NOMO-1 treated with DMSO at 0.1 percent for 48 hours (cell line): ENCODE measurements at regions not wholly inside any gene's neighbourhood (a gene's known extent, or its start where the extent isn't known, plus 50 kb on each side); places are given as distances from the start of the nearest gene placed in this dataset.
A peak's percentile ranks its signal among the peaks of the same experiment; 100 is the strongest.

Experiments used
- DNase-seq: peaks from one replicate; lab custom pipeline; 2025; ENCODE audit not compliant: unreplicated experiment; lab: John Stamatoyannopoulos, UW

GRCh38 chr1:189851806-189852367 lies 625.8 kb downstream of the BRINP3 start:
- DNase-seq, result peak; percentile 1

GRCh38 chr1:189859385-189859977 lies 618.2 kb downstream of the BRINP3 start:
- no peak for DNase-seq

GRCh38 chr1:189866606-189867005 lies 611.1 kb downstream of the BRINP3 start:
- no peak for DNase-seq

GRCh38 chr1:189868021-189868420 lies 609.6 kb downstream of the BRINP3 start:
- DNase-seq, result no peak

- DNase-seq, result no peak
These were observed 602.8 kb downstream of the BRINP3 start for GRCh38 chr1:189874715-189875435.

GRCh38 chr1:189880135-189880534 lies 597.5 kb downstream of the BRINP3 start:
- DNase-seq, result no peak

GRCh38 chr1:189899686-189900425 lies 577.8 kb downstream of the BRINP3 start:
- no peak for DNase-seq

GRCh38 chr1:189904509-189904908 lies 573.2 kb downstream of the BRINP3 start:
- DNase-seq, result no peak

- no peak for DNase-seq
These were observed 569.6 kb downstream of the BRINP3 start for GRCh38 chr1:189908113-189908512.

GRCh38 chr1:189921613-189922012 lies 556.1 kb downstream of the BRINP3 start:
- no peak for DNase-seq

- no peak for DNase-seq
These were observed 550.0 kb downstream of the BRINP3 start for GRCh38 chr1:189927641-189928040.

- DNase-seq, result no peak
These were observed 548.1 kb downstream of the BRINP3 start for GRCh38 chr1:189929501-189930099.

GRCh38 chr1:189936861-189937260 lies 540.8 kb downstream of the BRINP3 start:
- no peak for DNase-seq

- no peak for DNase-seq
These were observed 537.7 kb downstream of the BRINP3 start for GRCh38 chr1:189939967-189940366.

GRCh38 chr1:189941922-189942321 lies 535.7 kb downstream of the BRINP3 start:
- DNase-seq, result no peak

GRCh38 chr1:189958756-189959155 lies 518.9 kb downstream of the BRINP3 start:
- DNase-seq, result no peak

GRCh38 chr1:189960769-189961168 lies 516.9 kb downstream of the BRINP3 start:
- no peak for DNase-seq

- no peak for DNase-seq
These were observed 515.5 kb downstream of the BRINP3 start for GRCh38 chr1:189962181-189962580.

GRCh38 chr1:189970331-189971230 lies 507.1 kb downstream of the BRINP3 start:
- no peak for DNase-seq

GRCh38 chr1:189971656-189972055 lies 506.0 kb downstream of the BRINP3 start:
- DNase-seq, result no peak
